ACHN (cell line): ENCODE measurements at regions not wholly inside any gene's neighbourhood (a gene's known extent, or its start where the extent isn't known, plus 50 kb on each side); places are given as distances from the start of the nearest gene placed in this dataset.
A peak's percentile ranks its signal among the peaks of the same experiment; 100 is the strongest.
"Not testable (repeated sequence)": the region's sequence is repeated elsewhere in the genome, so short reads cannot be mapped to it uniquely, and the experiment has no call there.

Source experiments
- DNase-seq: peaks from one replicate; pipeline ENCODE4 v3.0.0-alpha.2; 2015
- in situ Hi-C: cut with HindIII; loops from 2 replicates; pipeline ENCODE4 v1.10.0; 2017; ENCODE audit warnings: low sequenced_read_pairs, low pct_ligation_motif_present, low pct_unique_long_range_greater_than_20kb

DNA sequence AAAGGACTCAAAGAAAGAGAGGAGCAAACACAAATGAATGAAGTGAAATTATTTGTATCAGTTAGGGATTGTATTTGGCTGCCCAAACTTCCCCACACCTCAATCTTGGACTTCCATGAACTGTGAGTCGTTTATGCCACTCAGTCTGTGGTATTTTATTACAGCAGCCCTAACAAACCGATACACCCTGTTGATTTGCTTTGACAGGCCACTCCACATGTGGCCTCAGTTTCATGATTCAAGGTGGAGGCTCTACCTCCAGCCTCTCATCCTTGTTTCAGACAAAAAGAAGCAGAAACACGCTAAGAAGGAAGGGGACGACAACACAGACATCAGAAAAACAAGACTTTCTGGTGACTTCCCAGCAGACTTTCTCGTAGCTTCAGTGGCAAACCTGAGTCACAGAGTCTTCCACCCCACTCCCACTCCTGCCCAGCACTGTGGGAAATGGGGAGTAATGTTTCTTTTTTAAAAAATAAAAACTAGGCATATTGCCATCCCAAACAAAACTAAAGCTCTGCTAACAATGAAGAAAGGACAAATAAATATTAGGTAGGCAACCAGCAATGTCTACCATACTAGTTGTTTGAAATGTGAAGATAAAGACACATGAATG, 52.2 kb upstream of the ABCA1 start:
- in situ Hi-C loops, result no loop called here
- no peak for DNase-seq

DNA sequence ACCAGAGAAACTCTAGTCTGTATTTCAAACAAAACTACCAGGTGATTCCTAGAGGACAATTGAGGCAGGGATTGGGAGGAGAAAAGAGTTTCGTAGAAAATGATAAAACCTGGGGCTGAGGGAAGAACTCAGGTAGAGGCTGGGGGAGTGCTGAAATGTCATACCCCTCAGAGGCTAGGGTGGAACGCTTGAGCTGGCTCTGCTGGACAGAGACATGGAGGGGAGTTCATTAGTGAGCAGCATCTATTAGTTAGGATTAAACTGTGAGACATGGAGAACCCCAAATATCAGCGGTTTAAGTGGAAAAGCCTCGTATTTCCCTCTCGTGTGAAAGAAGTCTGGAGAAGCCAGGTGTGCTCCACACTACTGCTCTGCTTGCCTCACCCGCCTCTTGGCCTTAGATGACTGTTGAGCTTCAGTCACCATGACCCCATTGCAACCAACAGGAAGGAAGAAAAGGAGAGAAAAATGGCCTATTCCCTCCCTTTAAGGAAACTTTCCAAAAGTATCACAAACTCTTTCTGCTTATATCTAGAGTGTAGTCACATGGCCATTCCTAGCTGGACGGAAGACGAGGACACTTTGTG, 53.7 kb upstream of the ABCA1 start:
- DNase-seq, result no peak
- in situ Hi-C loops, result no loop called here

DNA sequence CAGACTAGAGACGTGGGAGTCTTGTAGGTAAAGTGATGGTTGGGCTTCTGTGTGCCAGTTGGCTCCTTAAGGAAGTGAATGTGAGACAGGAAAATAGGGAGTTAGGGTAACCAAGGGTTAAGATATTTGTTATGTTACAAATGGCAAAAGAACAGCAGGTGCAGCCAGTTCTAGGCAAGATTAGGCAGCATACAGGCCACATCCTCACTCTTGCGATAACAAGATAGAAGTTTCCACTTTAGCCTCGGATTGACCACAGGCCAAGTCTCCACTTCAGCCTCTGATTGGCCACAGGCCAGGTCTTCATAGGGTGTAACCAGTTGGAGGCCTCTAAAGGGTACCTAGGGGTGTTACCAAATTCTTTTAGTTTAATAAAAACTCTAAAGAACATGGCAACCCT, 54.6 kb upstream of the ABCA1 start:
- no peak for DNase-seq
- in situ Hi-C loops, result no loop called here

DNA sequence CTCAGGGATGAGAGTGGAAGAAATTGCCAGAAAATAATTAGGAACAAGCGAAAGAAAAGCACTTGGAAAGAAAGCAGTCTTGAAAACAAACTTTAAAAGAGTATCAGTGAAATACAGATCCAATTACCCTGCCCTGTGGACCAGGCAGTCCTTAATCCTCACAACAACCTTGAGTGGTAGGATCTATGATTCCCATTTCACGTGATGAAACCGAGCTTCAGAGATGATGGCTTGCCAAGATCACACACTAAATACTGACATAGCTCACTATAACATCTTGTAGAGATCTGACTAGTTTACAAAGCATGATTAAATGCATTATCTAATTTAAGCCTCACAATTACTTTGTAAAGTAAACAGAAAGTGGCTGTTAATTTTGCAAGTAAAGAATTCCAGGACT, 55.5 kb upstream of the ABCA1 start:
- in situ Hi-C loops, result no loop called here
- DNase-seq, result no peak

DNA sequence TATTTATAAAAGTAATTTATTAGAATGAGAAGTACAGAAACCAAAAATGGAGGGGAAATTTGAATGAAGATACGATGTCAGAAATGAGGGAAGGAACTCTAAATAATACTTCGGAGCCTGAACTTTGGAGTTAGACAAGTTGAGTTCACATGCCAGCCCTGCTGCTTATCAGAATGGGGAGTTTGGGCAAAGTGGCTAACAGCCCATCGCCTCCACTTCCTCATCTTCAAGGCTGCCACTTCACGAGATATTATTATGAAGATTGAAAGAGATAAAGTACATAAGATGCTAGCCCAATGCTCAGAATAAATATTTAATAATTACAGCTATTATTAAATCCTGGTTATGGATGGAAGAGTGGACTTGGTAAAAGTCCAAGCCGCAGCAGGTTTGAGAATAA, 56.2 kb upstream of the ABCA1 start:
- DNase-seq, result no peak
- in situ Hi-C loops, result no loop called here

DNA sequence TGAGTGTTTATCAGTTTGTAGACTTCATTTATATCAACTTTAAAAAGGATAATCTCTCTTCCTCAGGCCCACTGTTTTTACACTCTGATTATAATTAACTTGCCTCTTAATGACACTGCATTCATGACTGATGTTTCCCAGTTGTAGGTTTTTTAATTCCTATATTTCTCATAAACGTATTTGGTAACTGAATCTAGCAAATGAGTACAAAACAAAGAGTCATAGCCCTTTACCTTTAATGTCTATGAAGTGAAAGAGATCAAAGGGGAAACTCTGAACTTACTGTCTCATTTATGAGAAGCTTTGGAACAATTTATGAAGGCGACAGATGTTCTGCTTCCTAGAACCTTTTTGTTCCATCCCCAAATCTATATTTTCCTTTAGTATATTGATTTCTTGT, 56.6 kb upstream of the ABCA1 start:
- in situ Hi-C loops, result no loop called here
- no peak for DNase-seq

DNA sequence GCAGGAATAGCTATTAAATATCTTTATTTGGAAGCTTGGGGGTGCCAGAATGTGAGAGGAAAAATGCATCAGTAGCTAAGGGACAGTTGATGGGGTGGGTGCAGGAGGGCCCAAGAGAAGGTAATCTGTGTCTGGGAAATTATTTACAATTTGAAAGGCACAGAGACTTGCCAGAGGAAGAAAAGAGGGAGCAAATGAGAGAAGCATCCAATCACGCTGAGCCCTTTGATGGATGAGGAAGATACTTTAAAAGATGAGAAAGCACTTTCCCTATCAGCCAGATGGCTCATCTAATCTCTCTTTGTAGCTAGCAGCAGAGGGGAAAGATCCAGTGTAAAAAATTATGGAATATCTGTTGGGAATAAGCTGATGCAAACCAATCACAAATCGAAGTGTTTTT, 57.0 kb upstream of the ABCA1 start:
- in situ Hi-C loops, result no loop called here
- DNase-seq, result no peak

DNA sequence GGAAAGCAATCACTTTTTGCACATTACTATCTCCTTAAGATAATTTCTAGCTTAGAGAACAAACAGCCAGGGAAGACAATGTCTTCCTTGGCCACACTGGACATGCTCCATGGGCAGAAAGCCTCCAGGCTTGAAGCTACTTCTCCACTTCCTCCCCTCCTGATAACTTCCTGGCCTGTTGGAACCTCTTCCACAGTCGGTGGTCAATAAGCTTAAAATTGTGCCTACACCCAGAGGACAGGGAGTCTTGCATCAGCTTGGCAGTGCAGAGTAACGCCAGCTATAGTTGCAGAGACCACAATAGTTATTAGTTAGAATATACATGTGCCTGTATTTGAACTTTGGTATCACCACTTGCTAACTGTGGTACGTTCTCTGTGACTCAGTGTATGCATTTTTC, 58.1 kb upstream of the ABCA1 start:
- DNase-seq, result no peak
- in situ Hi-C loops, result no loop called here

DNA sequence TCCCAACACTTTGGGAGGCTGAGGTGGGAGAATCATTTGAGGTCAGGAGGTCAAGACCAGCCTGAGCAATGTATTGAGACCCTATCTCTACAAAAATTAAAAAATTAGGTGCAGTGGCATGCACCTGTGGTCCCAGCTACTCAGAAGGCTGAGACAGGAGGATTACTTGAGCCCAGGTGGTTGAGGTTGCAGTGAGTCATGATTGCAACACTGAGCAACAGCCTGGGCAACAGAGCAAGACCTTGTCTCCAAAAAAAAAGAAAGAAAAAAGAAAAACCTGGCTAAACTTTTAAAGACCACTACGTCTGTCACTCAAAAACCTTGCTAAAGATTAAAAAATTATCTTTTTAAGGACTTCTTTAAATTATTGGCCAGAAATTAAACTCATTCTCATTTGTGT, 59.8 kb upstream of the ABCA1 start:
- in situ Hi-C loops, result no loop called here
- DNase-seq, result no peak

DNA sequence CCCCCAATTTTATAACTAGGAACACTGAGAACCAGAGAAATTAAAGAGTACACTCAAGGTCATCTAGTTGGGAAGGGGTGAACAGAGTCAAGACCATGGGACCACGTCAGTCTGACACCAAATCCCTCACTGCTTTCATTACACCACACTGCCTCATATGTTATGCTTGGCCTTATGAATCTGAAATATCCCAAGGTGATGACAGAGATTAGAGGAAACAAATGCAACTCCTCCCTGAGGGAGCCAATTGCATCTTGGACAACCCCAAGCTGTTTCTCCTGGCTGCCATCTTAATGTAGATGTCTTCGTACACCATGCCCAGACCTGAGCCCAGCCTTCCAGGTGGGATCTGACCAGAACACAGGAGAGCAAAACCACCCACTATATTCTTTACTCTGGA, 60.6 kb upstream of the ABCA1 start:
- in situ Hi-C loops, result no loop called here
- DNase-seq, result no peak

DNA sequence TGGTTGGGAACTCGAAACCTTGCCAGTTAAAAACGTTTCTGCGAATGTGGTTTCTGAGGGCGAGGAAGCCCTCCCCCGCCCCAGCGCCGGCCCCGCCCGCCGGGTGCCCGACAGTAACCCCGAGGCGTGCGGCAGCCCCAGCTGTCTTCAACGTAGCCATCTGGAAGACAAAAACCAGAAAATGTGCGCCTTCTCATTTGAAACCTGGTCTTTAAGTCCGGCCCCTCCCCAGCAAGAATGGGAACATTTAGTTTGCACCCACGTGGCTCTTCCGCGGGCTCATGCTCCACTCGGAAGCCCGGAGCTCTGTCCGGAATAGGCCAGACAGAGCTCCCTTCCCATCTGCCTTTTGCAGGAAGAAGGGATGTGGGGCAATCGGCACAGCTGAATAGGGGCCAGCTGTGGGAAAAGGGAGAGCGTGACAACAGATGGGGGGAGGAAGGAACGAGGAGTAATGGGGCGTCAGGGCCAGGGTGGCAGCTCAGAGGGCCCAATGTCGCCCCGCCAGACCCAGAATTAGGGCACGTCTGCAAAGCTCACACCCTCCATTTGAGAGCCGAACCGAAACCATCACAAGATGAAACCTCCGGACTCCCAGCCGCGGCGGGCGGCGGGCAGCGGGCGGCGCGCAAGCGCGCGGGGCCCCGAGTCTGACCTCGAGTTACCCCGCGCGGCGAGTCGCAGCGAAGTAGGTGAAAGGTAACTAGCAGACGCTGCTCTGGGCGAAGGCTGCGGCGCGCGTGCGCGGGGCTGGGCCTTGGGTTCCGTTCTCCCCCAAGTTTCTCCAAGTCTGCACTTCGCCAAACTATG, 63.4 kb upstream of the ABCA1 start:
- in situ Hi-C loops, result no loop called here
- DNase-seq, result peak; percentile 80

DNA sequence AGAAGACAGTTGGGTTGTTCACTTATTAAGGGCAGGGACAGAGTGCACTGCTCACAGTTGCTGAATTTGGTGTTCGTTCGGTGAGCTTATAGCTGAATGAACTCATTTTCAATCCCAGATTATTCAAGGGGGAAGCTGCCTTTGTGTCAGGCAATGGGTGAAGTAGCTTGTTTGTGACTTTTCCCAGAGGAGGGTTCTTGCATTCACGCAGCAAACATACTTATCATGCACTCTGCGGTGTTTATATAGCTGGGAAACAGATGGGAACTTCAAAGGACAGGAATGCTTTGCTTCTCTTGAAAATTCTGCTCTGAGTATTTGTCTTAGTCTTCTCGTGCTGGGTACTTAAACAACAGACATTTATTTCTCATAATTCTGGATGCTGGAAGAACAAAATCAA, 64.7 kb upstream of the ABCA1 start:
- no peak for DNase-seq
- in situ Hi-C loops, result no loop called here

DNA sequence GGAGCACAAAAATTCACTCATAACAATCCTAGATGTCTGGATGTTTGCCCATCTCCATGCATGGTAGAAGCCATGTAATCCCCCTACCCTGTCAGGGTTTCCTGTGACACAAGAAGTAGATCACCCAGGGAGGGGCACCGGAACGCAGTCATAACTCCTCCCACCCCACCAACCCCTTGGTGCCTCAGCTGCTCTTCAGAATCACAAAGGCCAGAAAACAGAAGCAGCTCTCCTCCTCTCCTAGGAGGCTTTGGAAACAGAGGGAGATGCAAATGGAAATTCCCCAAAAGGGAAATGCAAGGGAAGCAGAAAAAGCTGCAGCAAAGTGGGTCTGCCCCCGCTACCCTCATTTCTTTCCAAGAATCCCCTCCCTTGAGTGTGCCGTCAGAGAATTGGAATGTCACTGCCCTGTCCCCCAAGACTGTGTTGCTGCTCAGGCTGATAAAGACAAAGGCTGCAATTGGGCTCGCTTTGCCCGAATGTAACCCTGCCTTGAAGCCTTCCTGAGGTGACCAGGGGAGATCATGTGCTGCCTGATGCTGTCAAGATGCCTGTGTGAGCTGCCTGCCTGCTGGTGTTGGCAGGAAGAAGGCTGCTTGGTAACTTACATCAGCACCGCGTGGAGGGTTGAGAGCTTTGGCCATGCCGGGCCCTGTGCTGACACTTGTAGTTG, 65.5 kb upstream of the ABCA1 start:
- in situ Hi-C loops, result no loop called here
- DNase-seq, result no peak

DNA sequence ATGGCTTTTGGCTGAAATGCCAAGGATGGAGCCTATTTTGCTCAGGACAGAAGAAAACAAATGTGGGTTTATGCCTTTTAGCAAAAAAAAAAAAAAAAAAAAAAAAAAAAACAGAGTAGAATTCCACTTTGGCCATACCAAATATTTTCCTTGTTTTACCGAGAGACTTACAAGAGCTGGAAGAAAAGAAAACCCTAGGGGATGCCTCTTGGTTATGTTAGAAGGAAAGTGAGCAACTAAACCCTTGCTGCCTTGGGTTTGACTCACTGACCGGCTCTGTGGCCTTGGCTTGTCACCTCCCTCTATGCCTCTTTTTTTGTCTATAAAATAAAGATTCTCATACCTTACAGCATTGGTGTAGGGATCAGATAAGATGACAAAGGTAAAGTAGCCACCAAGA, 69.6 kb upstream of the ABCA1 start:
- no peak for DNase-seq

DNA sequence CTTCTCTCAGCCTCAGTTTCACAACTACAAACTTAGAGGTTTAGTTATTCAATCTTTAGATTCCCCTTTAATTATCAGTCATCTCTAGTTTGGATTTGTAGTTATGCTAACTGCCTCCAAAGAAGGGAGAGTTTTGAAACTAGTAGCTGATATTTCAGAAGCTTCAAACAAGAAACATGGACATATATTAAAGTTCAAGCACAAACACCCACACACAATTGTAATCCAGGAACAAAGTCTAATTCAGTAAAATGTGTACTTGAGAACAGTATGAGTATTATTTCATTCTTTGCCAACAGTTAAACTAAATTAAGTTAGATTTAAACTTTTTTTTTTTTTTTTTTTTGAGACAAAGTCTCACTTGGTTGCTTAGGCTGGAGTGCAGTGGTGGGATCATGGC, 71.2 kb upstream of the ABCA1 start:
- in situ Hi-C loops, result no loop called here
- no peak for DNase-seq

More for the DNA sequence above, 69.6 kb upstream of the ABCA1 start:
- in situ Hi-C loops, result no loop called here

DNA sequence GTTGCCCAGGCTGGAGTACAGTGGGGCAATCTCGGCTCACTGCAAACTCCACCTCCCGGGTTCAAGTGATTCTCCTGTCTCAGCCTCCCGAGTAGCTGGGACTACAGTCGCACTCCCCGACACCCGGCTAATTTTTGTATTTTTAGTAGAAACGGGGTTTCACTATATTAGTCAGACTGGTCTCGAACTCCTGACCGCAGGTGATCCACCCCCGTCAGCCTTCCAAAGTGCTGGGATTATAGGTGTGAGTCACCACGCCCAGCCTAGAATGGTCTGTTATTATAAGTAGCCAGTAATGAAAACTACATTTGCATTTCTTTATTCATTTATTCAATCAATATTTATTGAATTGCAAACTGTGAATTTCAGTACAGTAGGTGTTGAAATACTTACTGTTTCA, 72.6 kb upstream of the ABCA1 start:
- in situ Hi-C loops, DNase-seq: not testable (repeated sequence)

DNA sequence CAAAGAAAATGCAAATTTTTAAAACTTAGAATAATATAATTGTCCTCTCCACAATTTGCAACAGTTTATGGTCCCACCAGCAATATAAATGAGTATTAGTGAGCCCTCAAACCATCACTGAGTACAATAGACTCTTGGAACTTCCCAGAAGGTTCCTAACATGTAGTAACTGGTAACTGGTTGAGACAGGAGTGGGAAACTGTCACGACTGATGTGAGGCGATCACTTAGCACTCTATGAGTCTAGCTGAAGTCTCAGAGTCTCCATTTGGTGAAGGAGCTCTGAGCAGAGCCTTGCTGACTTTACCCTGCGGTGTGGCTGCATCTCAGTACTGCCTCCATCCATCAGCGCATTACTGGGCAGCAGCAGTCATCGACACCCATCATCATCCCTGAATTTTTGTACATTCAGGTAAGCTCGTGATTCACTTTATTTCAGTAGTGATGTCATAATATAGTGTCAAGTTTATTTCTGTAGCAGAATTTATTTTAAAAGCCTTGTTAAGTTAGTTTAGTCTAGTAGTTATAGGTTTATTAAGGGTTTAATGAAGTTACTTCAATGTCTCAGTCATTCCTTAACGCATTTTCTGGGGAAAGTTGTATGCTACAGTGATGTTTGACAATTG, 76.6 kb upstream of the ABCA1 start:
- no peak for DNase-seq
- in situ Hi-C loops, result no loop called here

DNA sequence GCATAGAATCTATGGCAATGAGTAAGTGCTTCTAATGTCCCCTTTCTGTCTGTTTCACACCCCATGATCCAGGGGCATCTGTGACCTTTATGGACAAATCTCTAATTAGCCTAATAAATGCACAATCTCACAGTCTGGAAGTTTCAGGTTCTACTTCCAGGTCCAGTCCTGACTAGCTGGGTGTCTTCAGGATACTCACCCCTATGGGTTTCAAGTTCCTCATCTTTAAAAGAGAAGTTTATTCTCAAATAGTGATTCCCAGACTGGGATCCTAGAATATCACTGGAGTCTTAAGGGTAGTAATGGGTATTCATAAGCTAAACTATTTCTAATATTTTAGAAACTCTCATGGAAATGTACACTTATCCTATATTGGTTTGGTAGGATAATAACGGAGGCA, 77.2 kb upstream of the ABCA1 start:
- DNase-seq, result no peak
- in situ Hi-C loops, result no loop called here

DNA sequence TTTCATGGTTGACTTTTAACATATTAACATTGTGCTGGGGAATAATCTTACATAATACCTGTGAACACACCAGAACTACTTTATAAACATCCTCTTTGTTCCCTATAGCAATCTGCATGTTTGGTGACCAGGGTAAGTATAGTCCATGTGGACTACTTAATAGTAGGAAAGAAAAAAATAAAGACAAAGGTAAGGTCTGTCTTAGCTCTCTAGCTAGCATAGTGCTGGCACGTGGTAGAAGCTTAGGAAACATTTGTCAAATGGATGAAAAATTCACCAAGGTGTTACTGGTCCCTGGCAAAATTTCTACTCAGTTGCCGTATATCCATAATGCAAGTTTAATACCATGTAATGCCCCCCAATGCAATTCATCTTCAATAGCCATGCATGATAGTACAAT, 78.6 kb upstream of the ABCA1 start:
- no peak for DNase-seq
- in situ Hi-C loops, result no loop called here
